Tibial nerve (tissue), 4 donors: ENCODE measurements at regions not wholly inside any gene's neighbourhood (a gene's known extent, or its start where the extent isn't known, plus 50 kb on each side); places are given as distances from the start of the nearest gene placed in this dataset.

Experiments used
- EP300 ChIP-seq, 2 donors: sonication (generic); formaldehyde crosslinking; IDR thresholded peaks; one replicate each; pipeline ENCODE4 v1.6.1; 2017; ENCODE audit warnings: antibody characterized with exemption in 2 of 2, mild to moderate bottlenecking in 1 of 2
- POLR2A ChIP-seq, 2 donors: fragments of 450-650 bp; IDR thresholded peaks; one replicate each; pipeline ENCODE4 v1.6.1; 2017; ENCODE audit warnings: antibody characterized with exemption in 2 of 2, mild to moderate bottlenecking in 2 of 2, moderate library complexity in 2 of 2
- TF ChIP-seq, protein P1 (sequence below), 5 experiments: fragments of 200-600 bp in 3 of 5; fragments of 450-650 bp in 2 of 5; sonication (generic) in 3 of 5; IDR thresholded peaks; one replicate each; pipeline ENCODE4 v1.5.1; 2016 to 2019; ENCODE audit warnings: antibody characterized with exemption in 5 of 5, mild to moderate bottlenecking in 3 of 5, moderate library complexity in 2 of 5

DNA sequence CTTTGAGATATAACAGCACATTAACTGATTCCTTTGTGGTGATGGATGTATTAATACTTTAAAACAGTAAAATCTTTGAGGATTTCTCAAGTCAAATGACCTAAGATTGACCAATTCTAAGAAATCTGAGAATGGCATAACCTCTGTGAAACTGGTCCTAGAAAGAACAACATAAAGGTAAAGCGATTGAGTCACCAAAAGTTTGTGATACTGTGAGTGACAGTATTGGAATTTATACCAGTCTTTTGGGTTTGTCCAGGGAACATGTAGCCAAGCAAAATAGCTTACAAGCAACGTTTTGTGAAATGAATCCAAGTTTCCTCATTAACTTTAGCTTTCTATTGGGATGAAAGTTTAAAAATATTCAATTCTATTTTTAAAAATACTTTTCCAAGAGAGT, 157.4 kb upstream of the TMEM196 start:
- TF ChIP-seq EP300 (IDR thresholded peaks at IDR 0.05) (no peak), POLR2A (IDR thresholded peaks at IDR 0.05) (no peak)
- TF ChIP-seq, protein P1, sequence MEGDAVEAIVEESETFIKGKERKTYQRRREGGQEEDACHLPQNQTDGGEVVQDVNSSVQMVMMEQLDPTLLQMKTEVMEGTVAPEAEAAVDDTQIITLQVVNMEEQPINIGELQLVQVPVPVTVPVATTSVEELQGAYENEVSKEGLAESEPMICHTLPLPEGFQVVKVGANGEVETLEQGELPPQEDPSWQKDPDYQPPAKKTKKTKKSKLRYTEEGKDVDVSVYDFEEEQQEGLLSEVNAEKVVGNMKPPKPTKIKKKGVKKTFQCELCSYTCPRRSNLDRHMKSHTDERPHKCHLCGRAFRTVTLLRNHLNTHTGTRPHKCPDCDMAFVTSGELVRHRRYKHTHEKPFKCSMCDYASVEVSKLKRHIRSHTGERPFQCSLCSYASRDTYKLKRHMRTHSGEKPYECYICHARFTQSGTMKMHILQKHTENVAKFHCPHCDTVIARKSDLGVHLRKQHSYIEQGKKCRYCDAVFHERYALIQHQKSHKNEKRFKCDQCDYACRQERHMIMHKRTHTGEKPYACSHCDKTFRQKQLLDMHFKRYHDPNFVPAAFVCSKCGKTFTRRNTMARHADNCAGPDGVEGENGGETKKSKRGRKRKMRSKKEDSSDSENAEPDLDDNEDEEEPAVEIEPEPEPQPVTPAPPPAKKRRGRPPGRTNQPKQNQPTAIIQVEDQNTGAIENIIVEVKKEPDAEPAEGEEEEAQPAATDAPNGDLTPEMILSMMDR (IDR thresholded peaks at IDR 0.05): no peak
